ENCODE measurements at regions not wholly inside any gene's neighbourhood (a gene's known extent, or its start where the extent isn't known, plus 50 kb on each side); places are given as distances from the start of the nearest gene placed in this dataset.

DNA sequence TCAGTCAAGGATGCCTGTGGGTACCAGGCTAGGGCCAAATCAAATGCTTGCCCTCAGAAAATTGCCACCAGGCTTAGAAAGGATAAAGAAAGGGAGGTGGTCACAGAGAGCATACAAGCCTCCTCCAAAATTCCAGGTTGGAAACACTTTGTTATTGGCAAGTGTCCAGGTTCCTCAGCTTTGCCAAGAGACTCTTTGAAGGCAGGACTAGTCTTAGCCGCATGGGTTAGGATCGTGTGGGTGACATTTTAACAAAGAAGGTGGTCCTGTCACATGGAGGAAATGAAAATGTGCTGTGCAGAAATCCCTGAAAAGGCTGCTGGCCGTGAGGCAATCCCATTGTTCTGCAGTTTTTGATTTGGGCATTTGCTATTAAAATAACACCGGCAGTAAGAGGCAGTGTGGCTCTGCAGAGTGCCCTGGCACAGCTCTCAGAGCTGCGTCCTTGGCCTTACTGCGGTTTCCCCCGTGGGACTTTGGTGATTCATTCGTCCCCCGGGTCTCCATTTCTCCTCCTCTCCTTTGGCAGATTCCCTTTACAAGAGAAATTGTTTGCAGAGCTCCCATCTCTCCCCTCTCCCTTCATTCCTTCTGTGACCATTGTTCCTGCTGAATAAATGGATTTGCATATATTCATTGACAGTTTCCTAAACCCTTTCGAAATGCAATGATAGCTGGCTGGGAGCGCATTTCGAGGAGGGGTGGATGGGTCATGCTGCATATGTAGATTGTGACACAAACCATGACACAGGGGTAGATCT lies 187.3 kb downstream of the VAPA start:
- TF ChIP-seq, protein P1, sequence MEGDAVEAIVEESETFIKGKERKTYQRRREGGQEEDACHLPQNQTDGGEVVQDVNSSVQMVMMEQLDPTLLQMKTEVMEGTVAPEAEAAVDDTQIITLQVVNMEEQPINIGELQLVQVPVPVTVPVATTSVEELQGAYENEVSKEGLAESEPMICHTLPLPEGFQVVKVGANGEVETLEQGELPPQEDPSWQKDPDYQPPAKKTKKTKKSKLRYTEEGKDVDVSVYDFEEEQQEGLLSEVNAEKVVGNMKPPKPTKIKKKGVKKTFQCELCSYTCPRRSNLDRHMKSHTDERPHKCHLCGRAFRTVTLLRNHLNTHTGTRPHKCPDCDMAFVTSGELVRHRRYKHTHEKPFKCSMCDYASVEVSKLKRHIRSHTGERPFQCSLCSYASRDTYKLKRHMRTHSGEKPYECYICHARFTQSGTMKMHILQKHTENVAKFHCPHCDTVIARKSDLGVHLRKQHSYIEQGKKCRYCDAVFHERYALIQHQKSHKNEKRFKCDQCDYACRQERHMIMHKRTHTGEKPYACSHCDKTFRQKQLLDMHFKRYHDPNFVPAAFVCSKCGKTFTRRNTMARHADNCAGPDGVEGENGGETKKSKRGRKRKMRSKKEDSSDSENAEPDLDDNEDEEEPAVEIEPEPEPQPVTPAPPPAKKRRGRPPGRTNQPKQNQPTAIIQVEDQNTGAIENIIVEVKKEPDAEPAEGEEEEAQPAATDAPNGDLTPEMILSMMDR (optimal IDR thresholded peaks at IDR 0.05 in 1 of 3, IDR thresholded peaks at IDR 0.05 in 1 of 3, conservative IDR thresholded peaks at IDR 0.05 in 1 of 3; ENCODE audit: extremely low read depth in 1 of 3, insufficient read depth in 2 of 3, low read length in 3 of 3): no peak
- no peak for TF ChIP-seq EZH2 (IDR thresholded peaks at IDR 0.05; ENCODE audit: low read length)

Data from keratinocyte (primary cell).